ENCODE measurements at regions not wholly inside any gene's neighbourhood (a gene's known extent, or its start where the extent isn't known, plus 50 kb on each side); places are given as distances from the start of the nearest gene placed in this dataset.
"Not testable (repeated sequence)": the region's sequence is repeated elsewhere in the genome, so short reads cannot be mapped to it uniquely, and the experiment has no call there.

GRCh38 chr11:29153078-29153477 lies 863.8 kb downstream of the KCNA4 start:
- DNase-seq = no peak

- DNase-seq = not testable (repeated sequence)
Observed at GRCh38 chr11:29142573-29142972, 874.3 kb downstream of the KCNA4 start.

- no peak for DNase-seq
Observed at GRCh38 chr11:29135504-29135903, 881.3 kb downstream of the KCNA4 start.

- DNase-seq = no peak
Observed at GRCh38 chr11:29131055-29131454, 885.8 kb downstream of the KCNA4 start.

GRCh38 chr11:29129844-29130243 lies 887.0 kb downstream of the KCNA4 start:
- no peak for DNase-seq

- no peak for DNase-seq
Observed at GRCh38 chr11:29127461-29127860, 889.4 kb downstream of the KCNA4 start.

GRCh38 chr11:29125606-29126005 lies 891.2 kb downstream of the KCNA4 start:
- no peak for DNase-seq

GRCh38 chr11:29124470-29124869 lies 892.4 kb downstream of the KCNA4 start:
- no peak for DNase-seq

GRCh38 chr11:29119707-29120618 lies 896.9 kb downstream of the KCNA4 start:
- no peak for DNase-seq

GRCh38 chr11:29119116-29119515 lies 897.7 kb downstream of the KCNA4 start:
- DNase-seq = no peak

GRCh38 chr11:29100967-29101366 lies 915.9 kb downstream of the KCNA4 start:
- DNase-seq = no peak

- DNase-seq = no peak
Observed at GRCh38 chr11:29095821-29096220, 921.0 kb downstream of the KCNA4 start.

- DNase-seq = no peak
Observed at GRCh38 chr11:29093416-29094120, 923.3 kb downstream of the KCNA4 start.

GRCh38 chr11:29087200-29087812 lies 929.5 kb downstream of the KCNA4 start:
- DNase-seq = no peak

- DNase-seq = no peak
Observed at GRCh38 chr11:29075726-29076125, 941.1 kb downstream of the KCNA4 start.

GRCh38 chr11:29063630-29064361 lies 953.0 kb downstream of the KCNA4 start:
- peak; percentile 14 for DNase-seq

GRCh38 chr11:29061452-29061851 lies 953.3 kb downstream of the METTL15 start:
- DNase-seq = no peak

- not testable (repeated sequence) for DNase-seq
Observed at GRCh38 chr11:29056487-29056886, 948.3 kb downstream of the METTL15 start.

- no peak for DNase-seq
Observed at GRCh38 chr11:29051935-29052334, 943.7 kb downstream of the METTL15 start.

- not testable (repeated sequence) for DNase-seq
Observed at GRCh38 chr11:29050962-29051361, 942.8 kb downstream of the METTL15 start.

GRCh38 chr11:29040489-29040888 lies 932.3 kb downstream of the METTL15 start:
- no peak for DNase-seq

- DNase-seq = no peak
Observed at GRCh38 chr11:29032384-29033149, 924.4 kb downstream of the METTL15 start.
